Fibroblast of lung (primary cell): ENCODE measurements at regions not wholly inside any gene's neighbourhood (a gene's known extent, or its start where the extent isn't known, plus 50 kb on each side); places are given as distances from the start of the nearest gene placed in this dataset.

Experiments
- CTCF ChIP-seq, 2 donors: IDR thresholded peaks in 1 of 2; conservative IDR thresholded peaks in 1 of 2; 1 replicate in 1 of 2; 2 replicates in 1 of 2; pipeline ENCODE4 v1.5.1; 2011 to 2012; ENCODE audit warnings: low read length in 2 of 2, control low read depth in 1 of 2, inconsistent platforms in 1 of 2, low read depth in 1 of 2, mild to moderate bottlenecking in 1 of 2
- EZH2 ChIP-seq: IDR thresholded peaks from 2 replicates; pipeline ENCODE4 v1.5.1; 2012; ENCODE audit warnings: low read length, control low read depth, mild to moderate bottlenecking; ENCODE audit errors: missing control alignments

- TF ChIP-seq CTCF (conservative IDR thresholded peaks at IDR 0.05 in 1 of 2, IDR thresholded peaks at IDR 0.05 in 1 of 2; ENCODE audit: low read depth in 1 of 2, low read length in 2 of 2), result no peak
- no peak for TF ChIP-seq EZH2
Measured at GRCh38 chr6:2403546-2403945, 158.1 kb upstream of the GMDS start.
